NCI-H524 (cell line): ENCODE measurements at regions not wholly inside any gene's neighbourhood (a gene's known extent, or its start where the extent isn't known, plus 50 kb on each side); places are given as distances from the start of the nearest gene placed in this dataset.

ENCODE experiments used
- DNase-seq, 2 experiments: peaks; one replicate each; lab custom pipeline; 2025; lab: John Stamatoyannopoulos, UW

DNA sequence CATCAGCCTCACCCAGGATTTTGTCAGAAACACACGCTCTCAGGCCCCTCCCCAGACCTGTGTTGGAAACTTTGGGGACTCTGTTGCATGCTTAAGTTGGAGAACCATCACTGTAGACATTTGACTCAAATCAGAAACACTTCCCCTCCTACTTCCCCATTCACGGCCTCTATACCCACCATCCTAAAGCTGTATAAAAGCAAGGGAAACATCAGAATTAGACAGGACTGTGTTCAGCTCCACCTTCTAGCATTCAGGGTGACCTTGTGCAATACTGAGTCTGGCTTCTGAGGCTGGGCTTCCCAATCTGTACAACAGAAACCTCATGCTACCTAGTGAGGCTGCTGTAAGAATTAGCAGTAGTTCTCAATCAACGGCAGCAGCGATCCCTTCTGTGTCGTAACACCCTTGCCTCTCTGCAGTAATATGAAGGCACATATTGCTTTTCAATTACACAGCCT is 252.3 kb downstream of the LY86 start:
- DNase-seq, result peak in 1 of 2 experiments; percentile 25

DNA sequence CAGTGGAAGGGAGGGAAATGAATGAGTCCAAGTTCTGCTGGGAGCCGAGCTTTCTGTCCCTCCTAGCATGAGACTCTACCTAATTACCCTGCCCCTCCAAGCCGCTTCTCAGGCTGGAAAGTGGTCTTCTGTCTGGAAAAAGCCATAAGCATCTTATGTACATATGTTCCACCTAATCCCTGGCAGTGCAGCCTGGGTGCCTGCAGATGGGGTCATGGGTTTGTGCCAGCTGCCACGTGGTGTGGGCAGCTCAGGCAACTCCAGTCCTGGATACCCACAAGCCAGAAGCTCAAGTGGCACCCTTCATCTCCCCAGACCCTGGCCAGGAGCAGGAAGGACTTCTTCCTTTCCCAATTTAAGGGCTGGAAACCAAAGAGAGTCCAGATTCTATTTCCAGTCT is 253.1 kb downstream of the LY86 start:
- peak; percentile 78 to 95 for DNase-seq

DNA sequence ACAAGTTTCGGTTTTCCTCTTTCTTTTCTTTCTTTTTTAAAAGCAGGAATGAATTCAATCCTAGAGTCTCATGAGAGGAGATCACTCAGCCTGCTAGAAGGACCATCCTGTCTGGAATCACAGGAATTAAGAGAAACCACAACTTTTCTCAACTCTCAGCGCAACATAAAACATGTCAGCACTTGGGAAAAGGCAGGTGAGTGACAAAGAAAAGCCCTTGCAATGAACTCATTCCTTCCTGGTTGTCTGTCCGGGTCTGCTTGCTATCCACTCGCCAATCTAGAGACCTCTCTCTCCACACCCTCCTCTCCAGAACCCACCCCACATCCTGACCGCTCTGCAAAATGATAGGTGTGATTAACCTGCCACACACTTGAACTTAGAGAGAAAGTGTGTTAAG is 253.8 kb downstream of the LY86 start:
- DNase-seq, result no peak

DNA sequence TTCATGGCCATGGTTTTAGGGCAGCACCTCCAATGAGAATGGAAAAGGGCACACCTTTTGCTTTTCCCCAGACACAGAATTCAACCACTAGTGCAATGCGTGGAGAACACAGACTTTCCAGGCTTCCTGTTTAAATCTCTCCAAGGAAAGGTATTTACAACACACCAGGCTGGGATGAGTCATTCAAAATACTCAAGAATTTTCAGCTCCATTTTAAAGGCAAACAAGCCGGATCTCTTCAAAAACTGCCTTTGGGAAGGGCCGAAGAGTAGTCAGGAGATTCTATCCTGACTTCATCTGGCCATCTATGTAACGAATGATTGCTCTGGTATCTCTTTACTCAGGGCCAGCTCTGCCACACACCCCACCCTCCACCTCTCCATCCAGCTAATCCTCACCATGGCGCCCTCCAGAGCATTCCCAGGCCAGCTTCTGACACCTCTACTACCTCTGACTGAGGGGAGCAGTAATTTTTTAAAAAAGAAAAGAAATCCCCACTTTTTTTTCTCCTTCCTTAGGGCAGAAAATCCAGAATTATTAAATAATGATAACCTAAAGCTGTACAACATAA is 254.6 kb downstream of the LY86 start:
- DNase-seq, result no peak

DNA sequence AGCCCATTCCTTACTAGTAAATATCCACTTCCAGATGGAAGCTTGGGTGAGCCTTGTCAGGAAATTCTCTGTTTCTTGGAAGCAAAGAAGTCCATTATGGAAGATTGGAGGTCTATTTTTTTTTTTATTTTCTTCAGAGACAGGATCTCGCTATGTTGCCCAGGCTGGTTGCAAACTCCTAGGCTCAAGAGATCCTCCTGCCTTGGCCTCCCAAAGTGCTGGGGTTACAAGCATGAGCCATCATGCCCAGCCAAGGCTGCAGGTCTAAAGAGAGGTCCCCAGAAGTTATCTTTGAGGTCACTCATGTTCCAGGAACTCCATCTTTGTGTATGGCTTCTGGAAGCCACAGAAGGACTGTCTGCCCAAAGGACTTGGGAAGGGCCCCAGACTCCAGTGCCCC is 255.3 kb downstream of the LY86 start:
- no peak for DNase-seq

DNA sequence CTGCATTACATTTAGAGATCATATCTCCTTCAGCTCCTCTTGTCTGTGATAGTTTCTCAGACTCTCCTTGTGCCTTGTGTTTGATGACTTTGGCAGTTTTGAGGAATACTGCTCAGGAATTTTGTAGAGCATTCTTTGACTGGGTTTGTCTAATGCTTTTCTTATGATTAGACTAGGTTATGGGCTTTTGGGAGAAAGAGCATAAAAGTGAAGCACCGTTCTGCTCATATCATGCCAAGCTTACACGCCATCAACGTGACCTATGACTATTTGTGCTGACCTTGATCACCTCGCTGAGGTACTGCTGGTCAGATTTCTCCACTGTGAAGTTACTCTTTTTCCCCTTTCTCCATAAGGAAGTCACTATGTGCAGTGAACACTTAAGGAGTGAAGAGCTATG is 256.0 kb downstream of the LY86 start:
- DNase-seq, result no peak

DNA sequence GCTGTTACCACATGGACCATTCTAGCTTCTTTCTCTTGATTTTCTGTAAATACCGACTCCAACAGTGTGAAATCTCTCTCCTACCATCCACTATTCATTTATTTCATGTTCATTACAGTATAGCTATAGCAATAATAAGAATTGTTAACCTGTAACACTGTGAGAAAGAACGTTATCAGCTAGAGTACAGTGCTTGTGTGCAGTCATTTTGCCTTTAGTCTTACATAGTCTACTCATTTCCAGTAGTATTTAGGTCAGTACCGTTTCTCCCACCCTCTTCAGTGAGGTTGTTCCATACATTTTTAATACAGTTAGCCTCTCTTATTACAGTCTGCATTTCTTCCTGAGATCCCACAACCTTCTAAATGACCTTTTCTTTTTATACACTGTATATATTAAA is 257.1 kb downstream of the LY86 start:
- no peak for DNase-seq

DNA sequence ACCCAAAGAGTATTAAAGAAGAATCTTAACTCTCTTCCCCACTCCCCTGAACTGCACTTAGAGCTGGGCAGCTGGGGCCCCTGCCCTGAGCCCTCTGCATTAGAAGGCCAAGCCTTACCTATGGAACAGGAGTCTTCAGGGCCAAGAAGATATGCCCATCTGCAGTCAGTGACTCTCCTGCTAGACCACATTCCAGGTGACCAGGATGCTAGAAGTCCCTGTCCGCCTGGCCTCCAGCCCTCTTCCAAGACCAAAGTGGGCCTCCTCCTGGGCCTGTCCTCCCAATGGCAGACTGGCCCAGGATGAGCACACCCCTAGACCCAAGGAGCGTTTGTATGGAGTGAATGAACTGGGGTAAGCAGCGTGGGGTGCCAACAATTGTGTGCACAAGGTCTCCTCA is 259.1 kb downstream of the LY86 start:
- DNase-seq, result no peak

DNA sequence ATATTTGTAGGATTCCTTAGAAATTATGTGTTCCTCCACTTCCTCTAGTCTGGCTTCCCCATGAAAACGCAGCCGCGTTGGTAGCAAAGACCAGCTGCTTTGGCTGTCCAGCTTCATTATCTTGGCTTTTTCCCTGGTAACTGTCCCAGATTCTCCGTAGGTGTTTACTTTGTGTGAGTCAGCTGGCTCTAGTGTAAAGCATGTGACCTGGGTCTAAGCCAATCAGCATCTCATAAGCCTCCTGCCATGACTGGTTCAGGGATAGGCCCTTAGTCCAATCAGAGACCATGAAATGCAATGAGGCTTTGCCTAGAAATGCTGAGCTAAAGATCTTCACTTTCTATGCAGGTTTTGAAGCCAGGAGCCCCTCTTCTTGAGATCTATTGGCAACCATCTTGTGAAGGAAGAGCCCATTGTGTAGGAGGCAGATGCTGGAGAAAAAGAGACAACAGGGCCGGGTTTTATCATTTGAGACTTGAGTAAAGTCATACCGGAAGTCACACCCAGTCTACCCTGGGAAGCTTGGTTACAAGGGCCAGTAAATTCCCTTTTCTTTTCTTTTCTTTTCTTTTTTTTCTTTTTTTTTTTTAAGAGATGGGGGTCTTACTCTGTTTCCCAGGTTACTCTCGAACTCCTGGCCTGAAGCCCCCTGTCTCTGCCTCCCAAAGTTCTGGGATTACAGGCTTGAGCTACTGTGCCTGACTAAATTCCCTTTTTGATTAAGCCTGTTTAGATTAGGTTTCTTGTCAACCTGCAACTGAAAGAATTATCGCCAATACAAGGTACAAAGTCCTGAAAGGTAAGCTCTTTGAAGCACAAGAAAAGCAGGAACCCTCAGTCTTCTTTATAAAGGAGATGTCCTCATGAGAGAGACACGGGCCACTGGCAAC is 256.5 kb upstream of the RREB1 start:
- DNase-seq, result no peak

DNA sequence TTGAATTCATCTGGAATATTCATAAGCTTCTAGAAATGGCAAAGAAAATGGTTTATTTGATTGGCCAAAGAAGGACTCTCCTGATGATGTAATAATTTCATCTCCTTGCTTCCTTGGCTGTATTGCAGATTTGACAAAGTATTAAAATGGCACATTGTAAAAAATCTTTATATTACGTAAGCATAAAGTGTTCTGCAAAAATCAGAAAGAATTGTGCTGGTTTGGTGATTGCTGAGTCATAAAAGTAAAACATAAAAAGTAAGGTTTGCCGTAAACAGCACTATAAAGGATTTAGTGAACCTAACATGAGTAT is 255.9 kb upstream of the RREB1 start:
- DNase-seq, result no peak

DNA sequence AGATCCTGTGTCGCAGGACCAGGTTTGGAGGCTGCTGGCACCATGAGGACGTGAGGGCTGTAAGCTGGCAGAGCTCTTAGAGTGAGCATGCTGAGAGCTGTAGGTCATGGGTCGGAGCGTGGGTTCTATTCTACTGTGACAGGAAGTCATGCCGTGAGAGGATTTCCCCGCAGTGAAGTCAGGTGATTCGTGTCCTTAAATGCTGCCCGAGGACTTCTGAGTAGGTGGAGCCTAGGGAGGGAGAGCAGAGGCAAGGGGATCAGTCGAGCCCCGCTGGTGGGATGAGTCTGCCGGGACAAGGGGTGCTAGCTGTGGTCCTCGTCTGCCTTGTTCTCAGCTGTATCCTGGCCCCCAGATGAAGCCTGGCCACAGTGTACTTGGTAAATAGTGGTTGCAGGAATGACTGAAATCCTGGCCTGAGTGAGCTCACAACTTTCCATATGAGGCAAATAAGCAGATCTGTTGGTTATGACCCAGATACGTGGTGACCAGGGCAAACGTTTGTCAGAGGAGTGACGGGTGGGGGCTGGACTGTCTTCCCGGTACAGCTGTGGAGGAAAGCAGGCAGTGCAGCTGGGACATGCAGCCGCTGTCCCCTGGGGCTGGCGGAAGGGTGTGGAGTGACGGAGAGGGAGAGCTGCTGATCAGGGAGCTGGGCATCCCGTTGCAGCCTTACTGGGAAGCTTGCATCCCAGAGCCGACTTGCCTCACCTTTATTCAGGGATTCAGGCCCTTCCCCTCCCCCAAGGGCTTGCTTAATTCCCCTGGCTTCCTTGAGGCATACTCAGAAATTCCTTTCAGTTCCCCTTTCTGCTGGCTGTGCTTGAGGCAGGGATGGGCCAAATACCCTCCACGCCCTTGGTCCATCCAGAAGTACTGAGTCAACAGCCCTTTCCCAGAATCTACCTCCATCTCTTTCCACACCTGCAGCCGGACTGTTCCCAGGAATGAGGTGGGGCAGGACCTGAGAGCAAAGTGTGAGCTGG is 250.9 kb upstream of the RREB1 start:
- DNase-seq, result no peak

DNA sequence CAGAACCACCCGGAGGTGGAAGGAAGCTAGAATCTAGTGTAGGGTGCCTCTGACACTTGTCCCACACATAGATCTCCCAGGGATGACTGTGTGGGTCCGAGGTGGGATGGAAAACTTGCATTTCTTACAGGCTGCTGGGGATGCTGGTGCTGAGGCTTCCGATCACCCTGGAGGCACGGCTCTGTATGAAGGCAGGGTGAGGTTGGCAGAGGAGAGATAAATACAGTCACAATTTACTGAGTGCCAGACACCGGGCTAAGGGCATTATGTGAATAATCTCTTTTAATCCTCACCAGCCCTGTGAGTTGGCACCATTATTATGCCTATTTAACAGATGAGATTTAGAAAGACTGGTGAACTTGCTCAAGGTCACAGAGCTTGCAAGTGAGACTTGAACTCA is 250.2 kb upstream of the RREB1 start:
- no peak for DNase-seq

DNA sequence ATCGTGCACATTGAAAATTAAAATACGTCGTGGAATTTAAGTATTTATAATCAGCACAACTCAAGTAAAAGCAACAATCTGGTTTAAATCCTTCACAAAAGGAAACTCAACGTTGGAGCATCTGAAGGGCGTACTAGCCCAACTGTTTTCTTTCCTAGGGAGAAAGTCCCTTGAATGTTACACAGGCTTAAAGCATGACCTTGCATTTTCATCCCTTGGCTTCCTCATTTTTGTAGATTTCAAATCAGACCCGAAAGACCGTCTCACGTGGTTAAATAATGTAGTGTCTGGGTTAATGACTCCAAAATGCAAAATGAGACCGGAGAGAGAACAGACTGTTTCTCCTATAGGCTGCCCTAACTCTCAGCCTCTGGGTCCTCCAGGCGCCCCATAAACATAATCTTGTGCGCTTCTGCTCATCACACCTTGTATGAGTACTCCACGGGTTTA is 249.2 kb upstream of the RREB1 start:
- no peak for DNase-seq

DNA sequence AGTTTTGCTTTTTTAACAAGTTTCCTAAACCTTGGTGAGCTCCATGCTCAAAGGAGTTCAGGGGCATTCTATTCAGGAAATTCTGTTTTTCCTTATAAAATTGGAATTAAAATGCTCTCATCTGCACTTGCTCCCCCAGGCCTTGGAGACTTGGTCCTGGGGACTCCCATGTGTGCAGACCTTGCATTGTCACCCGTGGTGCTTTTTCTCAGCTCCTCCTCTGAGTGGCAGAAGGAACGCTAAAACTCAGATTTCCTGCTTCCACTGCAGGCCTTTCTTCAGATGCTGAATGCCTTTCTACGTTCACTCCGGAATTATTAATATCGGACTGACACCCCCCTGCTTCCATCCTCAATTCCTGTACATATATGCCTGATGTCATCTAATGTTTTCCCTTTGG is 248.7 kb upstream of the RREB1 start:
- DNase-seq, result no peak

DNA sequence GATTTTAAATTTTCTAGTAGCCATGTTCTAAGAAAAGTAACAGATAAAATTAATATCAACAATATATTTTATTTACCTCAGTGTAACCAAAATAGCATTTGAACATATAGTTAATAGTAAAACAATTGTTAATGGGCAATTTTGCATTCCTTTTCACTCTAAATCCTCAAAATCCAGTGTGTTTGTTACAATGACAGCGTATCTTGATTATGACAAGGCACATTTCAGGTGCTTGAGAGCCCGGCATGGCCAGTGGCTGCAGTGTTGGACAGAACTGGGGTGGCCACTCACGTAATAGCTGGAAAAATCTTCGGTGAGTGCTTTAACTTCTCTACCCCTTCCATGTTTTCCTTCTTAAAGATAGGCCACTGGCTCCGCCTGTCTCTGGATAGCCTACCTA is 248.0 kb upstream of the RREB1 start:
- no peak for DNase-seq

DNA sequence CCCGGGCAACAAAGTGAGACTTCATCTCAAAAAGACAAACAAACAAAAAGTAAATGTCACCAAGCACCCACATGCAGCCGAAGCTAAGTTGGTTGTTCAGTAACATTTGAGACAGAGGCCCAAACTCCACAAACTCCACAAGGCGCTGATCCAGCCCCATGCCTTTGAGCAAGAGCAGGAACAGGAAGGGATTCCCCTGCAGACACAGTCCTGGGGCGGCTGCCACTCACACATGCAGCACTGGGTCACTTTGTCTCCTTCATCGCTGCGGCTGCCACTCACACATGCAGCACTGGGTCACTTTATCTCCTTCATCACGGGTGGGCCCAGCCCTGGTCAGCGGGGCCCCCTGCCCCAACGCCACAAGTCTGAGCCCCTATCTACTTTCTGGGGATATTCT is 246.9 kb upstream of the RREB1 start:
- DNase-seq, result no peak

DNA sequence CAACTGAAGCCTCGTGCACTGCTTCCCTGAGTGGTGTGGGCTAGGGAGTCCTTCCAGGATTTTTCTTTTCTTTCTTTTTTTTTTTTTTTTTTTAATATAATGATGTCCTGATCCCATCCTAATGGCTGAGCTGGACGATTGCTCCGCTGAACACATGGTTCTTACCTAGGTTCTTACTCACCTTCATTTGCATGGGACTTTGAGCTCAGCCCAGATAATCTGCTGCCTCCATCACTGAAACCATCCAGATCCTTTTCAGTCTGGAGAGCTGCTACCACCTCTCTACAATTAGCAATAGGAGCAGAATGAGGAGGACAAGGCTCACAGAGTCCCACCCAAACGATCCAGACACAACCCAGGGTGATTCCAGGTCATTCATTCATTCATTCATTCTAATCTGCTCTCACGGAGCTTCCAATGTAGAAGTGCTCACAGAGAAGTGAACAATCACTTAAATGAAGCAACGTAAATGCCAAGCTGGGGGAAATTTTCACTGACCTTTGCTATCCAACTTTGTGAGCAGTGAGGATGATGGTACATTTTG is 246.3 kb upstream of the RREB1 start:
- no peak for DNase-seq

DNA sequence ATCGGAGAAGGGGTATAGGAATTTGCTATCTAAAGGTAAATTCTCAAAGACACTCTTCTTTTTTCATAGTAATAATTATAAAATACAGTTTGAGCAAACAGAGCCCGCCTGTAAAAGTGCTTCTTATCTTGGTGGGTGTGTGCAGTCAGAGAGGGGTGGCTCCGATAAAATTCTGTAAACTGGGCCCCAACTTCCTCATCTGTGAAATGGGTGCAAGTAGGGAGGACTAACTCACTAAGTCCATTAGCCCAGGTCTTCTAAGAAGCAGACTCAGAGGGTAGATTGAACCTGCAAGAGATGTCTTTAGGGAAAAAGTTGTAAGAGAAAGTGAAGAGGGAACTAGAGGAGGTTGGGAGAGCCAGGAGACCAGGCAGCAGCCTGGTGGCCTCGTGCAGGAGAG is 245.8 kb upstream of the RREB1 start:
- DNase-seq, result no peak

DNA sequence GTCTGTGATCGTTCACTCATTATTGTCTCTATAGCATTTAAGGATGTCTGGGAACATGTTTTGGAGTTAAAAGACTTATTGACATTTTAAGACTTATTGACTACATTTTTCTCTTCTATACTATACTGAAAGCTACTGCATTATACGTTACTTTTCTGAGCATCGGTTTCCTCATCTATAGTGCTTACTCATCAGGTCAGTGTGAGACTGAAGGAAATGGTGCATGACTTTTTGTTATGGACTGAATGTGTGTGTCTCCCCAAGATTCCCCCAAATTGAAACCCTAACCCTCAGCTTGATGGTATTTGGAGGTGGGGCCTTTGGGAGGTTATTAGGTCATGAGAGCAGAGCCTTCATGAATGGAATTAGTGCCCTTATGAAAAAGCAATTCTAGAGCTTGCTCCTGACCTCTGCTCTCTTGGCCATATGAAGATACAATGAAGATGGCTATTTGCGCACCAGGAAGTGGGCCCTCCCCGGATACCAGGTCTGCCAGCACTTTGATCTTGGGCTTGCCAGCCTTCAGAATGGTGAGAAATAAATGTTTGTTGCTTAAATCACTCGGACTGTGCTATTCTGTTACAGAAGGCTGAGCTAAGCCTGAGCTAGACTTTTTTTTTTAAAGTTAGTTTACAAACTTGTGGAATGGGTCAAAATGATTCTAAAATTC is 243.7 kb upstream of the RREB1 start:
- no peak for DNase-seq

DNA sequence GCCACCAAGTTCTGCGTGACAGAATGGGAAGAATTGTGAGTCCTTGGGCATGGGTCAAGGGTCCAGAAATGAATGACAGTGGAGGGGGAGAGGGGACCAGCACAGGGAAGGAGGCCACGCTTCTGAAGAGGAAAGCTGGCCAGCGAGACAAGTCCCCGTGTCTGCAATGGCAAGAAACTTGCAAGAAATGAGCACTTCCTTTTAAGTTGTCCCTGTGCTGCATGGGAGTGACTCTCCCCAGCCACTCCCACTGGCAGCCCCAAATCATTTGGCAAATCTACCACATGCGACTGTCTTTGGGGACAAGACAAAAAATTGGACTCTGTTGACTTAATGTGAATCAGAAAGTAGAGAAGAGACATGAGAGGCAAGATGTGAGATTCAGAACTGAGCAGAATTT is 242.2 kb upstream of the RREB1 start:
- DNase-seq, result no peak

DNA sequence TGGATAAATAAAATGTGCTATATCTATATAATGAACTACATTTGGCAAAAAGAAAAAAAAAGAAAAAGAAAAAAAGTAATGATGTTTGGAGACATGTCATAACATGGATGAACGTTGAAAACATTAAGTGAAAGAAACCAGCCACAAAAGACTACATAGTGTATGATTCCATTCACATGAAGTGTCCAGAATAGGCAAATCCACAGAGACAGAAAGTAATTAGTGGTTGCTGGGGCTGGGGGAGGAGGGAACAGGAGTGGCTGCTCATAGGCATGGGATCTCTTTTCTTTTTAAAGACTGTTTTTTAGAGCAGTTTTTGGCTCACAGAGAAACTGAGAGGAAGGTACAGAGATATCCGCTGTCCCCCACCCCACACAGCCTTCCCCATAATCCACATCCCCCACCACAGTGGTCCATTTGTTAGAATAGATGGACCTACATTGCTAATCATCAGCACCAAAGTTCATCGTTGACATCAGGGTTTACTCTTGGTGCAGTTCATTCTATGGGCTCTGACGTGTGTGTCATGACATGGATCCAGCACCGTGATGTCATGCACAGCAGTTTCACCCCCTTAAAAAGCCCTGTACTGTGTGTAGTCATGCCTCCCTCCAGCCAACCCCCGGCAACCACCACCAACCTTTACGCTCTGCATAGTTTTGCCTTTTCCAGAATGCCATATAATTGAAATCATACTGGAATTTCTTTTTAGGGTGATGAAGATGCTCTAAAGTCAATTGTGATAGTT is 240.9 kb upstream of the RREB1 start:
- no peak for DNase-seq
